ENCODE measurements at regions not wholly inside any gene's neighbourhood (a gene's known extent, or its start where the extent isn't known, plus 50 kb on each side); places are given as distances from the start of the nearest gene placed in this dataset.

DNA sequence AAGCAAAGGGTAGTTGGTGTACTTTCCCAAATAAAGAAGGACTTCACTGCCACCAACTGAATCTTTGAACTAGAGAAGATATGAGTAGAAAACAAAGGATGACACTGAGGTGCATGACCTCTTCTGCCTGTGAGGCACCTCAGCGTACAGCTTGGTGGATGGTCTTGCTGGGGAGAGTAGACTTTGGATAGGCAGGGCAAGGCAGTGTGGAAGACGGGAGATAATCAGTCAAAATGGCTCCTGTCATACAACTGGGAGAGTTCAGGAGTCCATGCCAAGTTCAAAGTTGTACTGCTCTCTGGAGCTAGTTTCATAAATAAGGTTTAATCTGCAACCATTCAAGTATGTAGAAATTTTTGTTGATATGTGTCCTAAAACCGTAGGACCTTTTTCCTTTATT lies 143.4 kb downstream of the BARHL2 start:
- TF ChIP-seq, protein P1, sequence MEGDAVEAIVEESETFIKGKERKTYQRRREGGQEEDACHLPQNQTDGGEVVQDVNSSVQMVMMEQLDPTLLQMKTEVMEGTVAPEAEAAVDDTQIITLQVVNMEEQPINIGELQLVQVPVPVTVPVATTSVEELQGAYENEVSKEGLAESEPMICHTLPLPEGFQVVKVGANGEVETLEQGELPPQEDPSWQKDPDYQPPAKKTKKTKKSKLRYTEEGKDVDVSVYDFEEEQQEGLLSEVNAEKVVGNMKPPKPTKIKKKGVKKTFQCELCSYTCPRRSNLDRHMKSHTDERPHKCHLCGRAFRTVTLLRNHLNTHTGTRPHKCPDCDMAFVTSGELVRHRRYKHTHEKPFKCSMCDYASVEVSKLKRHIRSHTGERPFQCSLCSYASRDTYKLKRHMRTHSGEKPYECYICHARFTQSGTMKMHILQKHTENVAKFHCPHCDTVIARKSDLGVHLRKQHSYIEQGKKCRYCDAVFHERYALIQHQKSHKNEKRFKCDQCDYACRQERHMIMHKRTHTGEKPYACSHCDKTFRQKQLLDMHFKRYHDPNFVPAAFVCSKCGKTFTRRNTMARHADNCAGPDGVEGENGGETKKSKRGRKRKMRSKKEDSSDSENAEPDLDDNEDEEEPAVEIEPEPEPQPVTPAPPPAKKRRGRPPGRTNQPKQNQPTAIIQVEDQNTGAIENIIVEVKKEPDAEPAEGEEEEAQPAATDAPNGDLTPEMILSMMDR (IDR thresholded peaks at IDR 0.05; ENCODE audit: insufficient read depth, low read depth, low read length) = no peak
- no peak for TF ChIP-seq EZH2 (IDR thresholded peaks at IDR 0.05; ENCODE audit: insufficient read depth, low read length)
